ENCODE measurements at regions not wholly inside any gene's neighbourhood (a gene's known extent, or its start where the extent isn't known, plus 50 kb on each side); places are given as distances from the start of the nearest gene placed in this dataset.

DNA sequence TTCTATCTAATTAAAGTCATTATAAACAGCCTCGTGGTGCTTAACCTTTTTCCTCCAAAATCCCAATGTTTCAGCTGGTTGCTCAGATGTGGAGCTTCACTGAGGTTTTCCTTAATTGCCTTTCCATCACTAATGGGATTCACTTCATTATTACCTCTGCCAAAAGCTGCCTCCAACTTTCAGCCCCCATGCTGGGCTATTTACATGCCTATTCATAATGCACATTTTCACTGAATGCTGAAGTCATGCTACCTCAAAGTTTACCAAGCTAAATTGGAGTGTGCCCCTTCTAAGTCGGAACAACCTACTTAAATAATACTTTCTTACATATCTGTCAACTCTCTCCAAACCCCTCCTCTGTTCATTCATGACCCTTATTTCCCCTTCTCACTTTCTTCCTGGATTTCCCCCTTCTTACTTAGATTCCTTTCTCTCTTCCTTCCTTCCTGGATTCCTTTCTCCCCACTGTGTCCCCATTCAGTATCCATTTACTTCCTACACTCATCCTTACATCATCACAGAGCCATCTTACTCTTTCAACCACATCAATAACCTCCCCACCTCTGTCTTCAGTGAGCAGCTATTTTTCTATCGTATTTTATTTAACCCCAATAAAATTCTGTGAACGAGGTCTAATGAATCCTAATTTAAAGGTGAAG is 887.3 kb upstream of the TENM4 start:
- POLR2A ChIA-PET (ENCODE audit: partially characterized antibody): no interaction called here

DNA sequence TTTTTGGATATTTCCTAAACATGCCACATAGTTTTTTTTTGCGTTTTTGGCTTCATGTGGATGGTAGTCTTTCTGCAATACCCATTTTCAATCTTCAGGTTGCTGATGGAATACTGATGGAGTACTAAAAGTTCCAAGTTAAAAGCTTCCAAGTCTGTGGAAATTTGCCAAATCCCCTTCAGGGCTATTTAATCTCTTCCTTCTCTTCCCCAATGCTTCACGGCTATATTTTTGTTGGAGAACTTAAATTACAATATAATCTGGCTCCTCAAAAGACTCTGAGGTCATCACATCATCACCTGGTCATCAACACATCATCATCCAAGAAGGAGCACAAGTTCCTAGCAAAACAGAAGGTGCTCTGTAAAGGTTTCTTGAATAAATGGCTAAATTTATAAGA is 881.0 kb upstream of the TENM4 start:
- H3K27ac ChIP-seq (ENCODE audit: low read depth, low read length): no peak overlapping the region
- no peaks in the 10 kb centered on the region for H3K9me3 ChIP-seq (ENCODE audit: control insufficient read depth in 1 of 2, low read length in 2 of 2)
- POLR2A ChIA-PET (ENCODE audit: partially characterized antibody): no interaction called here
- no peaks in the 10 kb centered on the region for H3K27me3 Mint-ChIP-seq
- H3K4me1 ChIP-seq (ENCODE audit: insufficient read depth, low read length): no peaks in the 10 kb centered on the region
- no peak overlapping the region for H3K4me3 ChIP-seq (ENCODE audit: low read length in 2 of 2)
- CTCF ChIA-PET (ENCODE audit: partially characterized antibody): no interaction called here
- H3K4me3 Mint-ChIP-seq: no peak overlapping the region
- no peak overlapping the region for H3K27ac Mint-ChIP-seq
- H3K36me3 Mint-ChIP-seq: no peaks in the 10 kb centered on the region
- no peak for DNase-seq
- intact Hi-C loops (cut with micrococcal nuclease): no loop called here
- no peaks in the 10 kb centered on the region for H3K36me3 ChIP-seq (ENCODE audit: insufficient read depth, low read length)
- H3K27me3 ChIP-seq (ENCODE audit: insufficient read depth, low read length): no peaks in the 10 kb centered on the region
- H3K4me1 Mint-ChIP-seq: no peaks in the 10 kb centered on the region
- H3K9me3 Mint-ChIP-seq: peaks cover 0 to 16% (median 11%) of the 10 kb centered on the region in 8 donors

More for the DNA sequence above, 887.3 kb upstream of the TENM4 start:
- intact Hi-C loops (cut with micrococcal nuclease): no loop called here
- no peaks in the 10 kb centered on the region for H3K27me3 ChIP-seq (ENCODE audit: insufficient read depth, low read length)
- peaks cover 0 to 9% of the 10 kb centered on the region in 2 donors for H3K9me3 ChIP-seq (ENCODE audit: control insufficient read depth in 1 of 2, low read length in 2 of 2)
- no peak overlapping the region for H3K27ac Mint-ChIP-seq
- peaks cover 0 to 23% (median 13%) of the 10 kb centered on the region in 8 donors for H3K9me3 Mint-ChIP-seq
- H3K4me1 ChIP-seq (ENCODE audit: insufficient read depth, low read length): no peaks in the 10 kb centered on the region
- H3K4me1 Mint-ChIP-seq: no peaks in the 10 kb centered on the region
- H3K4me3 ChIP-seq (ENCODE audit: low read length in 2 of 2): no peak overlapping the region
- no peaks in the 10 kb centered on the region for H3K27me3 Mint-ChIP-seq
- CTCF ChIA-PET (ENCODE audit: partially characterized antibody): no interaction called here
- DNase-seq: no peak
- no peaks in the 10 kb centered on the region for H3K36me3 ChIP-seq (ENCODE audit: insufficient read depth, low read length)
- H3K4me3 Mint-ChIP-seq: no peak overlapping the region
- H3K36me3 Mint-ChIP-seq: no peaks in the 10 kb centered on the region
- no peak overlapping the region for H3K27ac ChIP-seq (ENCODE audit: low read depth, low read length)

DNA sequence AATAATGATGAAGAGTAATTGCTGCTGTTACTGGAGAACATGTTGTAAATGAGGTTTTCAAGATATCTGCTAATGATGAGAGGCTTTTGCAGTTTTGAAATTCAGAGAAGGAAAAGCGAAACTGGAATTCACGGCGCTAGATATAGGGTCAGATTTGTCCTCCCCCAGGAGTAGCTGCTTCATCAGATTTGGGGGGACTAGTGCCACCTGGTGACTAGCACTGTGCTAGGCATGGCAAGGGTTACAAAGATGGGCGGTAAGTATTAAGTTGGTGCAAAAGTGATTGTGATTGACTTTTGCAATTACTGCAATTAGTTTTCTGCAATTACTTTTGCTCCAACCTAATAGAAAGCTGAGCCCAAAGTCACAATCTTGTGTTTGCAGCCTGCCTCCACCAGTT is 879.9 kb upstream of the TENM4 start:
- Histone ChIP-seq H3K36me3 (ENCODE audit: insufficient read depth, low read length) (no peaks in the 10 kb centered on the region), H3K27ac (ENCODE audit: low read depth, low read length) (no peak overlapping the region), H3K9me3 (ENCODE audit: control insufficient read depth in 1 of 2, low read length in 2 of 2) (no peaks in the 10 kb centered on the region), H3K27me3 (ENCODE audit: insufficient read depth, low read length) (no peaks in the 10 kb centered on the region), H3K4me3 (ENCODE audit: low read length in 2 of 2) (no peak overlapping the region), H3K4me1 (ENCODE audit: insufficient read depth, low read length) (no peaks in the 10 kb centered on the region)
- no peaks in the 10 kb centered on the region for H3K36me3 Mint-ChIP-seq
- ChIA-PET POLR2A (ENCODE audit: partially characterized antibody) (no interaction called here), CTCF (ENCODE audit: partially characterized antibody) (no interaction called here)
- no peak for DNase-seq
- no peaks in the 10 kb centered on the region for H3K4me1 Mint-ChIP-seq
- H3K27ac Mint-ChIP-seq: no peak overlapping the region
- H3K4me3 Mint-ChIP-seq: no peak overlapping the region
- intact Hi-C loops (cut with micrococcal nuclease): no loop called here
- H3K27me3 Mint-ChIP-seq: no peaks in the 10 kb centered on the region
- peaks cover 0 to 17% (median 12%) of the 10 kb centered on the region in 8 donors for H3K9me3 Mint-ChIP-seq

DNA sequence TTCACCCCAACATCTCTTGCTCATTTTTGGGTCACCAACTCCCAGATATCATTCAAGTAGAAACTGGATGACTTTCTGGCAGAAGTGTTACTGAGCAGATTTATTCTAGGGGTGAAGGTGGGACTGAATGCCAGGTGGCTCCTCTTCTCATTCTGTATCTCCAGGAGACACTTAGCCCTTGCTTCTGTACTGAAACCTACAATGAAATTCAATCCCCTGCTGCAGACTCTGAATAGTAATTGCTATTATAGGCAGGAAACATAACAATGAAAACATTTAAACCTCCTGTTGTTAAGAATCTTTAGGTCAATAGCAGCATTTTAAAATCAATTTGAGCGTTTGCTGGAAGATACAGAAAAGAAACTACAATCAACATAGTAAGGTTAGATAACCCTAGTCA is 879.4 kb upstream of the TENM4 start:
- H3K27ac ChIP-seq (ENCODE audit: low read depth, low read length): no peak overlapping the region
- Mint-ChIP-seq H3K4me1 (no peaks in the 10 kb centered on the region), H3K9me3 (peaks cover 0 to 14% (median 8%) of the 10 kb centered on the region in 8 donors), H3K36me3 (no peaks in the 10 kb centered on the region), H3K27ac (no peak overlapping the region), H3K27me3 (no peaks in the 10 kb centered on the region), H3K4me3 (no peak overlapping the region)
- POLR2A ChIA-PET (ENCODE audit: partially characterized antibody): no interaction called here
- CTCF ChIA-PET (ENCODE audit: partially characterized antibody): no interaction called here
- no peaks in the 10 kb centered on the region for H3K36me3 ChIP-seq (ENCODE audit: insufficient read depth, low read length)
- no peaks in the 10 kb centered on the region for H3K9me3 ChIP-seq (ENCODE audit: control insufficient read depth in 1 of 2, low read length in 2 of 2)
- no peak overlapping the region for H3K4me3 ChIP-seq (ENCODE audit: low read length in 2 of 2)
- intact Hi-C loops (cut with micrococcal nuclease): no loop called here
- H3K27me3 ChIP-seq (ENCODE audit: insufficient read depth, low read length): no peaks in the 10 kb centered on the region
- DNase-seq: no peak
- no peaks in the 10 kb centered on the region for H3K4me1 ChIP-seq (ENCODE audit: insufficient read depth, low read length)

DNA sequence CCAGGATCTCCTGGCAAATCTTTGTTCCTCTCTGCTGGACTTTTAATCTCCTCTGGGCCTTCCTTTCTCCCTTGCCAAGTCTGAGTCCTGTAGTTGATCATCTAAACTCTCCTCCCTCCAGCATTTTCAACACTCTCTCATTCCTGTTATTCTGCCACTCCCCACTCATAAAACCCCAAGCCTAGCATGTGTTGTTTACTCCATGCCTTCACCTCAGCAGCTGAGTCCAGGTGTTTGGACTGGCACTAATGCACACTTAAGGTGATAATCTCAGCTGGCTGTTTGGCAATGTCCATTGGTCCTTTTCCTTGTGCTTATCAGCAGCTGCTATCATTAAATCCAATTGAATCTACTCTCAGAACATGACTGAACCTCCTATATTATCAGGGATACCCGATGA is 876.8 kb upstream of the TENM4 start:
- Mint-ChIP-seq H3K27me3 (no peaks in the 10 kb centered on the region), H3K4me3 (no peak overlapping the region), H3K36me3 (no peaks in the 10 kb centered on the region), H3K4me1 (no peaks in the 10 kb centered on the region), H3K9me3 (peaks cover 0 to 8% (median 6%) of the 10 kb centered on the region in 8 donors), H3K27ac (peak overlapping the region in 1 of 7 donors; percentile 62)
- POLR2A ChIA-PET (ENCODE audit: partially characterized antibody): no interaction called here
- CTCF ChIA-PET (ENCODE audit: partially characterized antibody): no interaction called here
- Histone ChIP-seq H3K4me1 (ENCODE audit: insufficient read depth, low read length) (no peaks in the 10 kb centered on the region), H3K27ac (ENCODE audit: low read depth, low read length) (no peak overlapping the region), H3K27me3 (ENCODE audit: insufficient read depth, low read length) (no peaks in the 10 kb centered on the region), H3K9me3 (ENCODE audit: control insufficient read depth in 1 of 2, low read length in 2 of 2) (no peaks in the 10 kb centered on the region), H3K4me3 (ENCODE audit: low read length in 2 of 2) (no peak overlapping the region), H3K36me3 (ENCODE audit: insufficient read depth, low read length) (no peaks in the 10 kb centered on the region)
- DNase-seq: no peak
- intact Hi-C loops (cut with micrococcal nuclease): no loop called here

DNA sequence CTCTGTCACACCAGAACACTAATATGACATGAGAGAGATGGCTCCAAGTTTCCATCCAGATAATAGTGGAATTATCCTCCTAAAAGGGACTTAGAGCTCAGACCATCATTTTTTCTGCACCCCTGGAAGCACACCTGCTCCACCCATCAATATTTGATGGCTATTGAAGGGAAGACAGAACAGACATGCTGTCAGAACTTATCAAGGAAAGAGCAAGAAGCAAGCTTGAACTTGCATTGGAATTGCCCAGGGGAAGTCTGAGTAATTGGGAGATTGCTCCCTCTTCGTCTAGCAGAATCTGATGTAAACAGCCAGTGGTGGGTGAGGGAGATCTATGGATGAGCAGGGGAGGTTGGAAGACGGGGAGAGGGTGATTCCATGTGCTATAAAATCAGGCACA is 874.4 kb upstream of the TENM4 start:
- Mint-ChIP-seq H3K27ac (no peak overlapping the region), H3K36me3 (no peaks in the 10 kb centered on the region), H3K4me3 (no peak overlapping the region), H3K4me1 (no peaks in the 10 kb centered on the region), H3K27me3 (no peaks in the 10 kb centered on the region), H3K9me3 (peaks cover 0 to 16% (median 6%) of the 10 kb centered on the region in 8 donors)
- H3K9me3 ChIP-seq (ENCODE audit: control insufficient read depth in 1 of 2, low read length in 2 of 2): peaks cover 0 to 5% of the 10 kb centered on the region in 2 donors
- no peaks in the 10 kb centered on the region for H3K4me1 ChIP-seq (ENCODE audit: insufficient read depth, low read length)
- no peak overlapping the region for H3K4me3 ChIP-seq (ENCODE audit: low read length in 2 of 2)
- DNase-seq: no peak
- no peak overlapping the region for H3K27ac ChIP-seq (ENCODE audit: low read depth, low read length)
- H3K36me3 ChIP-seq (ENCODE audit: insufficient read depth, low read length): no peaks in the 10 kb centered on the region
- H3K27me3 ChIP-seq (ENCODE audit: insufficient read depth, low read length): no peaks in the 10 kb centered on the region
- CTCF ChIA-PET (ENCODE audit: partially characterized antibody): no interaction called here
- POLR2A ChIA-PET (ENCODE audit: partially characterized antibody): no interaction called here
- intact Hi-C loops (cut with micrococcal nuclease): no loop called here

DNA sequence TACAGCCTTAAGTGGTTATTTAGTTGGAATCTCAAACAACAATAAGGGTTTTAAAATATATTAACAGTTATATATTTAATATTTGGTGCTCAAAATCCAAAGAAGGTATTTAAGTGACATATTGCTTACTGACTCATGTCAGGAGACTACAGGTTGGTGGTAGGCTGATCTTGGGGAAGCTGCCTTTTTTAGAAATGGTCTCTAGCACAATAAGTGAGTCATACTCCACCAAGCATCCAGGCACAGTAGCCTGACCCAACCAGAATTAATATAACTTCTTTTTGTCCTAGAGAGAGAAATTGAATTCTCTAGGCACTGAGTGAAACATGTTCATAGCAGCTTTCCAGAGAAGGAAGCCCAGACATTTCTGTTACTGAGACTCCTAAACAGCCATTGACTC is 868.5 kb upstream of the TENM4 start:
- Histone ChIP-seq H3K27me3 (ENCODE audit: insufficient read depth, low read length) (no peaks in the 10 kb centered on the region), H3K4me1 (ENCODE audit: insufficient read depth, low read length) (no peaks in the 10 kb centered on the region), H3K27ac (ENCODE audit: low read depth, low read length) (no peak overlapping the region), H3K9me3 (ENCODE audit: control insufficient read depth in 1 of 2, low read length in 2 of 2) (peaks cover 0 to 5% of the 10 kb centered on the region in 2 donors), H3K36me3 (ENCODE audit: insufficient read depth, low read length) (no peaks in the 10 kb centered on the region), H3K4me3 (ENCODE audit: low read length in 2 of 2) (no peak overlapping the region)
- intact Hi-C loops (cut with micrococcal nuclease): no loop called here
- ChIA-PET CTCF (ENCODE audit: partially characterized antibody) (no interaction called here), POLR2A (ENCODE audit: partially characterized antibody) (no interaction called here)
- Mint-ChIP-seq H3K9me3 (peaks cover 4 to 25% (median 14%) of the 10 kb centered on the region in 8 donors), H3K27me3 (no peaks in the 10 kb centered on the region), H3K36me3 (peaks cover 0 to 1% of the 10 kb centered on the region in 2 donors), H3K4me1 (no peaks in the 10 kb centered on the region), H3K27ac (no peak overlapping the region), H3K4me3 (no peak overlapping the region)
- no peak for DNase-seq

DNA sequence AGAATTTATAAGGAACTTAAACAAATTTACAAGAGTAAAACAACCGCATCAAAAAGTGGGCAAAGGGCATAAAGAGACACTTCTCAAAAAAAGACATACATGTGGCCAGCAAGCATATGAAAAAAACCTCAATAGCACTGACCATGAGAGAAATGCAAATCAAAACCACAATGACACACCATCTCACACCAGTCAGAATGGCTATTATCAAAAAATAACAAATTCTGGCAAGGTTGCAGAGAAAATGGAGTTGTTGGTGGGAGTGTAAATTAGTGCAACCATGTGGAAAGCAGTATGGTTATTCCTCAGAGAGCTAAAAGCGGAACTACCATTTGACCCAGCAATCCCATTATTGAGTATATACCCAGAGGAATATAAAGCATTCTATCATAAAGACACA is 866.8 kb upstream of the TENM4 start:
- no peak for DNase-seq
- H3K27me3 Mint-ChIP-seq: no peaks in the 10 kb centered on the region
- Histone ChIP-seq H3K4me1 (ENCODE audit: insufficient read depth, low read length) (no peaks in the 10 kb centered on the region), H3K27ac (ENCODE audit: low read depth, low read length) (no peak overlapping the region), H3K27me3 (ENCODE audit: insufficient read depth, low read length) (no peaks in the 10 kb centered on the region), H3K36me3 (ENCODE audit: insufficient read depth, low read length) (no peaks in the 10 kb centered on the region), H3K9me3 (ENCODE audit: control insufficient read depth in 1 of 2, low read length in 2 of 2) (peaks cover 0 to 5% of the 10 kb centered on the region in 2 donors), H3K4me3 (ENCODE audit: low read length in 2 of 2) (no peak overlapping the region)
- CTCF ChIA-PET (ENCODE audit: partially characterized antibody): no interaction called here
- peaks cover 6 to 27% (median 17%) of the 10 kb centered on the region in 8 donors for H3K9me3 Mint-ChIP-seq
- no peak overlapping the region for H3K27ac Mint-ChIP-seq
- peaks cover 0 to 1% of the 10 kb centered on the region in 2 donors for H3K36me3 Mint-ChIP-seq
- POLR2A ChIA-PET (ENCODE audit: partially characterized antibody): no interaction called here
- no peaks in the 10 kb centered on the region for H3K4me1 Mint-ChIP-seq
- H3K4me3 Mint-ChIP-seq: no peak overlapping the region
- intact Hi-C loops (cut with micrococcal nuclease): no loop called here

Data from CD4-positive, alpha-beta memory T cell (primary cell).